Spleen (tissue), 11 donors: ENCODE measurements at regions not wholly inside any gene's neighbourhood (a gene's known extent, or its start where the extent isn't known, plus 50 kb on each side); places are given as distances from the start of the nearest gene placed in this dataset.

ENCODE experiments used
- DNase-seq: peaks from one replicate; pipeline ENCODE4 v3.0.0-alpha.2; 2020
- H3K27ac ChIP-seq, 8 donors: fragments of 200-600 bp; sonication (generic) in 7 of 8; 1 replicate in 4 of 8; 2 replicates in 4 of 8; pipeline versions ENCODE4 v1.5.0 to v1.8.0; 2016 to 2021; ENCODE audit warnings: inconsistent platforms in 4 of 8, mild to moderate bottlenecking in 4 of 8, moderate library complexity in 1 of 8
- H3K27me3 ChIP-seq, 7 donors: fragments of 200-600 bp; sonication (generic) in 6 of 7; replicated peaks in 1 of 7; 1 replicate in 4 of 7; 2 replicates in 3 of 7; pipeline versions ENCODE4 v1.5.0 to v1.8.0; 2016 to 2021; ENCODE audit warnings: inconsistent platforms in 3 of 7, mild to moderate bottlenecking in 1 of 7
- H3K36me3 ChIP-seq, 6 donors: fragments of 200-600 bp; sonication (generic) in 5 of 6; 1 replicate in 4 of 6; 2 replicates in 2 of 6; pipeline versions ENCODE4 v1.5.0 to v1.8.0; 2016 to 2021; ENCODE audit warnings: inconsistent platforms in 2 of 6
- H3K4me1 ChIP-seq, 6 donors: fragments of 200-600 bp; sonication (generic) in 5 of 6; 1 replicate in 3 of 6; 2 replicates in 3 of 6; pipeline versions ENCODE4 v1.5.0 to v1.8.0; 2016 to 2021; ENCODE audit warnings: inconsistent platforms in 3 of 6
- H3K4me3 ChIP-seq, 8 donors: fragments of 200-600 bp; sonication (generic) in 7 of 8; 1 replicate in 4 of 8; 2 replicates in 4 of 8; pipeline versions ENCODE4 v1.5.0 to v1.8.0; 2016 to 2021; ENCODE audit warnings: inconsistent platforms in 4 of 8, mild to moderate bottlenecking in 4 of 8, moderate library complexity in 2 of 8
- H3K9me3 ChIP-seq, 8 donors: fragments of 200-600 bp; sonication (generic) in 7 of 8; 1 replicate in 4 of 8; 2 replicates in 4 of 8; pipeline versions ENCODE4 v1.5.0 to v1.8.0; 2016 to 2021; ENCODE audit warnings: inconsistent platforms in 4 of 8
- POLR2A ChIP-seq, 3 donors: fragments of 450-650 bp; IDR thresholded peaks; one replicate each; pipeline ENCODE4 v1.5.1; 2017; ENCODE audit warnings: antibody characterized with exemption in 3 of 3, mild to moderate bottlenecking in 1 of 3
- POLR2AphosphoS5 ChIP-seq, 3 donors: sonication (generic); formaldehyde crosslinking; IDR thresholded peaks; one replicate each; pipeline ENCODE4 v1.5.1; 2017; ENCODE audit warnings: antibody characterized with exemption in 3 of 3
- WGBS, 5 donors: extraction: QIAGEN DNeasy Blood & Tissue Kit in 3 of 5; methylation state at CpG; one replicate each; pipeline versions ENCODE4 v1.1.5 to v1.1.7; 2013 to 2018; 5-methylcytosine and 5-hydroxymethylcytosine counted together
- intact Hi-C: fragments of 100-400 bp; cut with DNase I; formaldehyde crosslinking; loops from one replicate; pipeline ENCODE4 v1.15.0; 2023; ENCODE audit warnings: low total_unique reads
- TF ChIP-seq, protein P1 (sequence below), 11 experiments: fragments of 200-600 bp in 7 of 11; fragments of 450-650 bp in 4 of 11; sonication (generic) in 4 of 11; IDR thresholded peaks in 8 of 11; conservative IDR thresholded peaks in 3 of 11; 1 replicate in 7 of 11; 2 replicates in 4 of 11; pipeline versions ENCODE4 v1.4.0 to v1.8.0; 2016 to 2021; ENCODE audit warnings: antibody characterized with exemption in 11 of 11, inconsistent platforms in 4 of 11, mild to moderate bottlenecking in 1 of 11
- donor health status: healthy with polysubstance abuse.
- donor health status: DM: no; HTN: no; CAD: no; lungs with moderate emphysema.
- donor health status: DM: no; HTN: no; CAD: no.
- donor health status: Bipolar disorder and iron deficiency.
- donor health status: healthy.
- donor health status: DM: no; HTN: no; CAD: no.
- donor health status: DM: yes; HTN: yes; CAD: no.

DNA sequence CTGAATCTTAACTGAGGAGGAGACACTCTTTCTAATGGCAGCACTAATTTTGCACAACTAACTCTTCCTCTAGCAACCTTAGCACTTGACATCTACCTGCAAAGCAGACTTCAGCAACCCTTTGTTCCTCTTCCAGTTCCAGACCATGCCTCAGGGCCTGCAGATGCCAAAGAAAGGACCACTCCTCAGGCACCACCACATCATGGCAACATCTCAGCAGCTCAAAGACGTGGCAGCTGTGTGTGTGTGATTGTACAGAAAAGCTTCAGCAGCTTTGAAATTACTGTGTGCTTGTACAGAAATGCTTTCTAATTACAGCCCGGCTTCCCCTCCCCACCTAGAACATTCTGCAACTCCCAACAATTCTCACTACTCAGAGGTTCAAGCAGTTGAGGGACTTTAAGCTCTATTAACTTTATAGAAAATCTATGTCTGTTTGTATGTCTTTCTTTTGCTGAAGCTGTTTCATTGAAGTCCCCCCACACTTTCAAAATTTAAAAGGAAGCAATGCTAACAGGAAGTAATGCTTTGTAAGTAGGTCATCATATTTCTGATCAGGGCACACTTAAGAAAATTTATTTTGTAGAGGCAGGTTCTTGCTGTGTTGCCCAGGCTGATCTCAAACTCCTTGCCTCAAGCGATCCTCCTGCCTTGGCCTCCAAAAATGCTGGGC, 115.2 kb downstream of the CD47 start:
- intact Hi-C loops: no loop called here
- H3K4me1 ChIP-seq: peaks cover 0 to 47% (median 7%) of the 10 kb centered on the region in 6 donors
- no peaks in the 10 kb centered on the region for H3K36me3 ChIP-seq
- H3K9me3 ChIP-seq: no peaks in the 10 kb centered on the region
- H3K27me3 ChIP-seq: no peaks in the 10 kb centered on the region
- TF ChIP-seq, protein P1, sequence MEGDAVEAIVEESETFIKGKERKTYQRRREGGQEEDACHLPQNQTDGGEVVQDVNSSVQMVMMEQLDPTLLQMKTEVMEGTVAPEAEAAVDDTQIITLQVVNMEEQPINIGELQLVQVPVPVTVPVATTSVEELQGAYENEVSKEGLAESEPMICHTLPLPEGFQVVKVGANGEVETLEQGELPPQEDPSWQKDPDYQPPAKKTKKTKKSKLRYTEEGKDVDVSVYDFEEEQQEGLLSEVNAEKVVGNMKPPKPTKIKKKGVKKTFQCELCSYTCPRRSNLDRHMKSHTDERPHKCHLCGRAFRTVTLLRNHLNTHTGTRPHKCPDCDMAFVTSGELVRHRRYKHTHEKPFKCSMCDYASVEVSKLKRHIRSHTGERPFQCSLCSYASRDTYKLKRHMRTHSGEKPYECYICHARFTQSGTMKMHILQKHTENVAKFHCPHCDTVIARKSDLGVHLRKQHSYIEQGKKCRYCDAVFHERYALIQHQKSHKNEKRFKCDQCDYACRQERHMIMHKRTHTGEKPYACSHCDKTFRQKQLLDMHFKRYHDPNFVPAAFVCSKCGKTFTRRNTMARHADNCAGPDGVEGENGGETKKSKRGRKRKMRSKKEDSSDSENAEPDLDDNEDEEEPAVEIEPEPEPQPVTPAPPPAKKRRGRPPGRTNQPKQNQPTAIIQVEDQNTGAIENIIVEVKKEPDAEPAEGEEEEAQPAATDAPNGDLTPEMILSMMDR (IDR thresholded peaks at IDR 0.05 in 8 of 11, conservative IDR thresholded peaks at IDR 0.05 in 3 of 11): no peak
- H3K4me3 ChIP-seq: no peak overlapping the region
- 76 to 81% (median 78%) methylated on average over 3 of the region's 3 CpGs for WGBS, 5 donors
- H3K27ac ChIP-seq: peak overlapping the region in 3 of 8 donors; percentile 31 to 41 (median 36)
- DNase-seq: no peak

GRCh38 chr3:107973961-107974360, 116.9 kb downstream of the CD47 start:
- 79 to 93% (median 83%) methylated on average over 4 of the region's 4 CpGs for WGBS, 5 donors
- intact Hi-C loops: no loop called here

DNA sequence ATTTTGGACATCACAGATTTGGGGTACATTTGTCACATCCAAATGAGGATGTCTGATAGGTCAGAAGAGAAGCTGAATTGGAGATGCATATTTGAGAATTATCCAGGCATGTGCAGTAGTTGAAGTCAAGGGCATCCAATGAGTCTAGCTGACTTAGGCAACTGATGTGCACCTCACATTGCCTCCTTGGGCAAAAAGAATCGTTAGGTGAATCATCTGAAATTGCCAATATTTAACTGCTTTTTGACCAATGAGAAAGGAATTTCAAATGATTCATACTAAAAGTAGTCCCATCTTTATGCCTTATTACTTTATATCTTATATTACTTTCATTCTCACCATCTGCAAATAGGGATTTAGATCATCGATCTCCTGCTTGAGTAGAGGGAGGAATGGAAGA, 117.7 kb downstream of the CD47 start:
- no peak for DNase-seq
- intact Hi-C loops: no loop called here
- Histone ChIP-seq H3K36me3 (no peaks in the 10 kb centered on the region), H3K4me1 (peaks cover 0 to 41% (median 5%) of the 10 kb centered on the region in 6 donors), H3K27ac (no peak overlapping the region), H3K9me3 (no peaks in the 10 kb centered on the region), H3K4me3 (no peak overlapping the region), H3K27me3 (no peaks in the 10 kb centered on the region)
- TF ChIP-seq POLR2AphosphoS5 (IDR thresholded peaks at IDR 0.05) (no peak), POLR2A (IDR thresholded peaks at IDR 0.05) (no peak)
- TF ChIP-seq, protein P1 (IDR thresholded peaks at IDR 0.05 in 8 of 11, conservative IDR thresholded peaks at IDR 0.05 in 3 of 11): no peak
- 76 to 95% (median 89%) methylated on average over 2 of the region's 2 CpGs for WGBS, 5 donors

More at GRCh38 chr3:107973961-107974360, 116.9 kb downstream of the CD47 start:
- no peak for DNase-seq
- H3K27me3 ChIP-seq: no peaks in the 10 kb centered on the region
- no peaks in the 10 kb centered on the region for H3K36me3 ChIP-seq
- H3K4me3 ChIP-seq: no peak overlapping the region
- peaks cover 0 to 50% (median 7%) of the 10 kb centered on the region in 6 donors for H3K4me1 ChIP-seq
- TF ChIP-seq, protein P1 (IDR thresholded peaks at IDR 0.05 in 8 of 11, conservative IDR thresholded peaks at IDR 0.05 in 3 of 11): no peak
- no peak for TF ChIP-seq POLR2AphosphoS5 (IDR thresholded peaks at IDR 0.05)
- no peak for TF ChIP-seq POLR2A (IDR thresholded peaks at IDR 0.05)
- no peaks in the 10 kb centered on the region for H3K9me3 ChIP-seq
- no peak overlapping the region for H3K27ac ChIP-seq

DNA sequence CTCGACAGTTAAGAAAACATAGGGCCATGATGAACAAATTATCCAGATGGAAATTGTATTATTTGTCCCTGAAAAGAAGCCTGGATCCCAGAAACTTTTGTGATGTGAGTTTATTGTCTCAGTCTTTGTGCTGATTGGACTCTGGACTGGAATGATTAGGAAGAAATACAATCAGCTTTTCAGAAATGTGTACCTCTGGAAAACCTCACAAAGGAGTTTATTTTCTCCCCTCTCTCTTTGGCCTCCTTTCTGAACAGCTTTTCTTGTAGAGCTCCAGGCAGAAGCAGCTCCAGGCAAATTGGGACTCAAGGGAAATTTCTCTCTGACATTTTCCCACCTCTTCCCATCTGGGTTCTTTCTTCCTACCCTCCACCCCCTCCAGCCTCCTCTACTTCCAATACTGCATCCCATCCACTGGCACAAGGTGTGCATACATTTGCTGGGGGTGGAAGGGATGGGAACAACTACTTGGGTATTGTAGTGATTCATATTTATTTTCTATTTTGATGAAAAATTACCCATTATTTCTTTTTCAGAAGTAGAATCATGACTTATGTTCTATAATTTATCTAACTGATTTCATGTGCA, 119.7 kb downstream of the CD47 start:
- no peak for DNase-seq
- H3K4me3 ChIP-seq: no peak overlapping the region
- intact Hi-C loops: no loop called here
- WGBS, 5 donors: 81 to 100% (median 94%) methylated on average over 1 of the region's 1 CpG
- H3K9me3 ChIP-seq: no peaks in the 10 kb centered on the region
- H3K27me3 ChIP-seq: no peaks in the 10 kb centered on the region
- H3K27ac ChIP-seq: no peak overlapping the region
- no peaks in the 10 kb centered on the region for H3K36me3 ChIP-seq
- H3K4me1 ChIP-seq: peaks cover 0 to 22% (median 5%) of the 10 kb centered on the region in 6 donors
- TF ChIP-seq POLR2A (IDR thresholded peaks at IDR 0.05) (no peak), POLR2AphosphoS5 (IDR thresholded peaks at IDR 0.05) (no peak)
- TF ChIP-seq, protein P1 (IDR thresholded peaks at IDR 0.05 in 8 of 11, conservative IDR thresholded peaks at IDR 0.05 in 3 of 11): no peak
